ENCODE measurements at regions not wholly inside any gene's neighbourhood (a gene's known extent, or its start where the extent isn't known, plus 50 kb on each side); places are given as distances from the start of the nearest gene placed in this dataset.
"Not testable (repeated sequence)": the region's sequence is repeated elsewhere in the genome, so short reads cannot be mapped to it uniquely, and the experiment has no call there.

DNA sequence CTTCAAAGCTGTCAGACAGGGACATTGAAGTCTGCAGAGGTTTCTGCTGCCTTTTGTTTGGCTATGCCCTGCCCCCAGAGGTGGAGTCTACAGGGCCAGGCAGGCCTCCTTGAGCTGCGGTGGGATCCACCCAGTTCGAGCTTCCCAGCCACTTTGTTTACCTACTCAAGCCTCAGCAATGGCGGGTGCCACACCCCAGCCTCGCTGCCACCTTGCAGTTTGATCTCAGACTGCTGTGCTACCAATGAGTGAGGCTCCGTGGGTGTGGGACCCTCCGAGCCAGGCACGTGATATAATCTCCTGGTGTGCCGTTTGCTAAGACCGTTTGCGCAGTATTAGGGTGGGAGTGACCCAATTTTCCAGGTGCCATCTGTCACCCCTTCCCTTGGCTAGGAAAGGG lies 320.1 kb upstream of the STXBP6 start:
- intact Hi-C loops (cut with DNase I) = not testable (repeated sequence)

DNA sequence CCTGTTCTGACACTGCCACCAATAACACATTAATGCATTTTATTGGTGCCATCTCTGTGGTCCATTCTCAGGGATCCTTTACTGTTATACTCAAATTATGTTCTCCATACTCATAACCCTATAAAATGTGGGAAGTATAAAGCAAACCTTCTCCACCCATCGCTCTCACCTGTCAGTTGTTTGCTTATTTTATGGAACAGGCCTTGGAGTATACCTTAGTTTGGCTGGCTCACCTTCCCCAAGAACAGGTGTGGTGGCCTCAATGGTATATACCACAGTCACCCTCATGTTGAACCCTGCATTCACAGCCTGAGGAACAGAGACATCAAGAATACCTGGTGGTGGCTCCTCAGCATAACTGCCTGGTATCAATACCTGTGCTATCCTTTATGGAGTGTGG lies 308.4 kb upstream of the STXBP6 start:
- intact Hi-C loops (cut with DNase I) = no loop called here
- DNase-seq (ENCODE audit: low spot score) = no peak

More for the DNA sequence above, 320.1 kb upstream of the STXBP6 start:
- DNase-seq (ENCODE audit: low spot score) = peak; percentile 75

DNA sequence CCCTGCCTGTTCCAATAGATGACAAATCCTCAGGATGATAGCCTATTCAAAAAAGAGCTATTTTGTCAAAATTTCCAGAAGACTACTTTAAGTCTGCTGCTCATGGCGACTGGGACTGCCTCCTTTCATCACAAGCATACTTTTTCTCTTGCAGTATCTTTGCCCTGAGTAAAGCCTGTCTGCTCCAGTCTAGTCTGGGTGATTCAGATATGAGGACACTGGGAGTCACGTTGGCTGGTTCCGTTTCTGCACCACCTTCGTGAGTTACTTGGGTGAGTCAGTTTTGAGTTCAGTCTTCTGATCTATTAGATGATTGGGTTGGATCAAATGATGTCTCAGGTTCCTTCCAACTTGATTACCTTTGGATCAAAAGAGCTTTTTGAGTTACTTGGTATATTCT lies 301.3 kb upstream of the STXBP6 start:
- intact Hi-C loops (cut with DNase I) = loop anchor here in 1 of 2 donors (5.0 kb wide), 1 partner anchor 1866 kb away; no protein-coding TSS in a partner anchor
- DNase-seq (ENCODE audit: low spot score) = no peak

DNA sequence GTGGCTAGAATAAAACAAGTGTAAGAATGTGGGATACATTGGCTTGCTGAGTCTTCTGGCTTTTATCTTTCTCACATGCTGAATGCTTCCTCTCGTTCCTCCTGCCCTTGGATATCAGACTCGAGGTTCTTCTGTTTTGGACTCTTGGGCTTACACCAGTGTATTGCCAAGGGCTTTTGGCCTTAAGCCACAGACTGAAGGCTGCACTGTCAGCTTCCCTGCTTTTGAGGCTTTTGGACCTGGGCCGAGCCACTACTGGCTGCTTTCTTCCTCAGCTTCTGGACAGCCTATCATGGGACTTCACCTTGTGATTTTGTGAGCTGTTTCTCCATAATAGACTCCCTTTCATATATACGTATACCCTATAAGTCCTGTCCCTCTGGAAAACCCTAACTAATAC lies 300.9 kb upstream of the STXBP6 start:
- intact Hi-C loops (cut with DNase I) = loop anchor here in 1 of 2 donors (5.0 kb wide), 1 partner anchor 1866 kb away; no protein-coding TSS in a partner anchor
- DNase-seq (ENCODE audit: low spot score) = no peak

DNA sequence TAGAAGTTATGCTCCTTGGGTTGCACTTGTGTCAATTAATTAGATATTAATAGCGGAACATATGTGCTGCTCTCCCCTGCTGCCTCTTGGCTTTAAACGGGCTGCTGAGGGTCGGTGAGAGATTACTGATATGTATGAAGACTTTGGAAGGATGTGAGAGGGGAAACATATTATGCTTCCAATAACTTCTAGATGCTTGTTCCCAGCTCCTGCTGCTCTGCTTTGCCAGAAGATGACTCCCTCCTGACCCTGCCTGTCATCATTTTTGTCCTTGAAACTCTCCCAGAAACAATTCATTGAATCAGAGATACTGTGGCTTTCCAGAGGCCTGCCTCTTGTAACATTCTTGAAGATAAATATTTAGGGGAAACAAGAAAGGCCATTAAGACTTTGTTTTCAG lies 300.1 kb upstream of the STXBP6 start:
- intact Hi-C loops (cut with DNase I) = loop anchor here in 1 of 2 donors (5.0 kb wide), 1 partner anchor 1867 kb away; no protein-coding TSS in a partner anchor
- no peak for DNase-seq (ENCODE audit: low spot score)

DNA sequence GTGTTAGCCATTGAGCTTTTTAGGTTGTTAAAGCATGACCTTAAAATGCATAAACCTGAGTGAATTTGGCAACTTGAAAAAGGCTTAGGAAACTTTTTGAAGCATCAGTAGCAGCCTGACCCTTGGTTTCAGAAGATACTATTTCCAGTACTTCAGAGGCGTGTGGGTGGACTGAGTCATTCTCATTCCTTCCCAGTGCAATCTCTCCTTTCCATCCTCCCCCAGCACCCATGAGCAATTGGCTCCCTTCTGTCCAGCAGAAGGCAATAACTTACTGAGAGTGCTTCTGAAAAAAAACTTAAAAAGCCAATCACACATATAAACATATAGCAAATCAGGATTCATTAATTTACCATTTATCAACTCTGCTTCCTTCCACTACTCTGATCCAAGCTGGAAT lies 299.3 kb upstream of the STXBP6 start:
- DNase-seq (ENCODE audit: low spot score) = no peak
- intact Hi-C loops (cut with DNase I) = no loop called here

DNA sequence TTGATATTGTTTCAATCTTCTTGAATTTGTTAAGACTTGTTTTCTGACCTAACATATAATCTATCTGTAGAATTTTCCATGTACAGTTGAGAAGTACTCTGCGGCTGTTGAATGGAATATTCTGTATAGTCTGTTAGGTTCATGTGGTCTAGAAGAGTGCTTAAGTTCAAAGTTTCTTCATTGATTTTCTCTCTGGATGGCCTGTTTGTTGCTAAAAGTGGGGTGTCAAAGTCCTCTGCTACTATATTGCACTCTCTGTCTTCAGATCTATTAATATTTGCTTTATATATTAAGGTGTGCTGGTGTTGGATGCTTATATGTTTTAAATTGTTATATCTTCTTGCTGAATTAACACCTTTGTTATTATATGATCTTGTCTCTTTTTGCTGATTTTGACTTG lies 290.9 kb upstream of the STXBP6 start:
- intact Hi-C loops (cut with DNase I) = no loop called here
- no peak for DNase-seq (ENCODE audit: low spot score)

DNA sequence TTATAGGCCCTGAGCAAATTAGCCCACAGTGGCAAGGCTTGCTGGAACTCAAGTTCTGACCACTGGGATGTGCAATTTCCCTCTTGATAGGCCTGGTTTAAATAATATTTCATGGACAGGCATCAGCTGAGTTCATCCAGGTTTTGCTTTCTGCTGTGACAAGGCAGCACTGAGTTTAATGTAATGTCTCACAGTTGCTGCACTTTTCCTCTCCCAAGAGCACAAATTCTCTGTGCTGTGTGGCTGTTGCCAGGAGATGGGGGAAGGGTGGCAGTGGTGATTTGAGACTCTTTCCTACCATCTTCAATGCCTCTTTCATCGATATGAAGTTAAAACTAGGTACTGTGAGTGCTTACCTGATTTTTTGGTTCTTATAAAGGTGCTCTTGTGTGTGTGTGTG lies 272.8 kb upstream of the STXBP6 start:
- DNase-seq (ENCODE audit: low spot score) = no peak
- intact Hi-C loops (cut with DNase I) = no loop called here

DNA sequence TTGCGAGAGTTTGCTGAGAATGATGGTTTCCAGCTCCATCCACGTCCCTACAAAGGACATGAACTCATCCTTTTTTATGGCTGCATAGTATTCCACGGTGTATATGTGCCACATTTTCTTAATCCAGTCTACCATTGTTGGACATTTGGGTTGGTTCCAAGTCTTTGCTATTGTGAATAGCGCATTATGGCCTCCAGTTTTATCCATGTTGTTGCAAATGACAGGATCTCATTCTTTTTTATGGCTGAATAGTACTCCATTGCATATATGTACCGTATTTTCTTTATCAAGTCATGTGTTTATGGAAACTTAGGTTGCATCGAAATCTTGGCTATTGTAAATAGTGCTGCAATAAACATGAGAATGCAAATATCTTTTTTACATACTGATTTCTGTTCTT lies 266.1 kb upstream of the STXBP6 start:
- intact Hi-C loops (cut with DNase I); DNase-seq (ENCODE audit: low spot score): not testable (repeated sequence)

DNA sequence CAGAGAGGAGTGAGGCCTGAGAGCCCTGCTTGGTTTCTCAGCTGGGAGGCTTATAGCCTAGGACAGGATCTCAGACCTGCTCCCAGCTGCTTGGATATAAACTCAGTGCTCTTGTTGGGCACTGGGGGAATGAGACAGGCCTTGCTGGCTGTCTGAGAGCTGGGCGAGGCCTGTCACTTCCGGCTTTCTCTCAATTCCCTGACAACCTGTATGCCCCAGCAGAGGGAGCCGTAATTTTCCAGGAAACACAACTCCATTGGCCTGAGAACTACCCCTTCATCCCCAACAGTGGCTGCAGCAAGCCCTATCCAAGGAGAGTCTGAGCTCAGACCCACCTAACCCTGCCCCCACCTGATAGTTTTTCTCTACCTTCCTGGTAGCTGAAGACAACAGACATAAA lies 258.3 kb upstream of the STXBP6 start:
- no peak for DNase-seq (ENCODE audit: low spot score)
- intact Hi-C loops (cut with DNase I) = no loop called here

DNA sequence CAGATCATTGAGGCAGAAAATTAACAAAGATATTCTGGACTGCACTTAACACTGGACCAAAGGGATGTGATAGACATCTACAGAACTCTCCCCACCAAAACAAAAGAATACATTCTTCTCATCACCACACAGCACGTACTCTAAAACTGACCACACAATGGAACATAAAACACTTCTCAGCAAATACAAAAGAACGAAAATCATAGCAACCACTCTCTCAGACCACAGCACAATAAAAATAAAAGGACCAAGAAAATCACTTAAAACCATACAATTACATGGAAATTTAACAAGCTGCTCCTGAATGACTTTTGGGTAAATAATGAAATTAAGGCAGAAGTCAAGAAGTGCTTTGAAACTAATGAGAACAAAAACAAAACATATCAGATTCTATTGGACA lies 254.0 kb upstream of the STXBP6 start:
- DNase-seq (ENCODE audit: low spot score) = no peak
- intact Hi-C loops (cut with DNase I) = no loop called here

DNA sequence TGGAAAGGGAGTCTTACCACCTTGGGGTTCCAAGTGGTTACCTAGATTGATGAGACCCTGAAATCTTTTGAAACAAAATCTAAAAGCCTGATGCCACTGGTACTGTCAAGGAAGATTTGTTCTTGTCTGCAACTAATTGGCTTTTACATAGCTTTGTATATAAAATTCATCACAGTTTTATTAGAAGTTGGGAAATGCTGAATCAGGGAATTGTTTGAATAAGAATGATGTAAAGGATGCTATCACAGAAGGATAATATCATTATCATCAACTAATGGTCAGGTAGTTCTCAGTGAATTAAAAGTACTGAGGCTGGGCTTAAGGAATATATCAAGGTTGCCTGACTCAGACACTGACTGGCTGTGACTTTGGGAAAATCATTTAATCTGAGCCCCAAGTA lies 248.3 kb upstream of the STXBP6 start:
- intact Hi-C loops (cut with DNase I) = no loop called here
- no peak for DNase-seq (ENCODE audit: low spot score)

DNA sequence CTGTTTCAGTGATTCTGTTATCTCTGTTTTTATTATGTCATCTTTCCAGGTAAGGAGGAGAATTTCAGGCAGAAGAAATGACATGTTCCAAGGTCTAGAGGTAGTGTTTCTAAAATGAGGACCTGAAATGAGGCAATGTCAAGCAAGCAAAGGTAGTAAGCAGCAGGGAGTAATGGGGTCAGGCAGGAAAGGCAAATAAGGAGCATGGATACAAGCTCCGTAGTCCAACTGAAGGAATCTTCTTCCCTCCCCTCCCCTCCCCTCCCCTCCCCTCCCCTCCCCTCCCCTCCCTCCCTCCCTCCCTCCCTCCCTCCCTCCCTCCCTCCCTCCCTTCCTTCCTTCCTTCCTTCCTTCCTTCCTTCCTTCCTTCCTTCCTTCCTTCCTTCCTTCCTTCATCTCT lies 240.2 kb upstream of the STXBP6 start:
- intact Hi-C loops (cut with DNase I); DNase-seq (ENCODE audit: low spot score): not testable (repeated sequence)

DNA sequence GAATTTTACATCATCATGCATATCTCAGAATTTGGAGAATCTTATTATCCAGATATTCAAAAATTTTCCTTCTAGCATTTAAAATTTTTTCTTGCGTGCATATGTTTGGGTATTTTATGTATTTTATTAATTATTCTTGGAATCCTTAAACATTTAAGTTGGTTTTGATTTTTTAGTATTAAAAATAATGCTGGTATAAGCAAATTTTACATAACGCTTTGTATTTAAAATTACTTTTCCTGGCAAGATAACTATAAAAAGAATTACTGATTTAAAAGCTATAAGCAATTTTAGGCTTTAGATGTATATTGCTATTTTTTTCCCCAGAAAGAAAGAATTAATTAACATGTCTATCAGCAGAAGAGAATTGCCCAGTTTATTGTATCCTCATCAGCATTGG lies 224.6 kb upstream of the STXBP6 start:
- DNase-seq (ENCODE audit: low spot score) = no peak
- intact Hi-C loops (cut with DNase I) = no loop called here

DNA sequence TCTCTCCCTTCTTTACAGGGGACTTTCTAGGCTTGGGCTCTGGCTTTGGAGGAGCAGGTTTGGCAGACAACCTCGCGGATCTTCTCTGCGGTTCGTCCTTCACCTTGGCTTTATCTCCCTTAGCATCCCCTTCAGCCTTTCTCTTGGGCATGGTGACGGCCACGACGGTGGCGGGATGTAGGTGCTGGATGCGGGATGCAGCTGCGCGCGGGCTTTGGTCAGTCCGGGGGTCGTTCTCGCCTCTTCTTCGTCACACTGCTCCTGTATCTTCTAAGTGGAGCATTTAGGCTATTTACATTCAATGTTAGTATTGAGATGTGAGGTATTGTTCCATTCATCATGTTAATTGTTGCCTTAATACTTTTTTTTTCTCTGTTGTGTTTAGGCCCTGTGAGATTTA lies 217.2 kb upstream of the STXBP6 start:
- no peak for DNase-seq (ENCODE audit: low spot score)
- intact Hi-C loops (cut with DNase I) = no loop called here

DNA sequence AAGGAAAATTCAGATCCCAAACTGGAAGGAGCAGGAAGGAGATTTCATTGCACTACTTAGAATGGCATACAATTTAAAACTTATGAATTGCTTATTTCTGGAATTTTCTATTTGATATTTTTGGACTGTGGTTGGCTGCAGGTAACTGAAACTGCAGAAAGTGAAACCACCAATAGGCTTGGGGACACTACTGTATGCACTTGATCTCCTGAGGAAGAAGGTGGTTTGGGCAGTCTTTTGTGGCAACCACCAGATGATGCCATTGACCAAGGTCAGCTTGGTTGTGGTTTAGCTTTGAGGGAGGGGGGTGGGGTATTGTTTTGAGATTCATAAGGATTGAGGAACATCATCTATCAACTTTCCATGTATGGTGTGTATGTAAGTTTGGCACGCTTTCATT lies 209.5 kb upstream of the STXBP6 start:
- intact Hi-C loops (cut with DNase I) = no loop called here
- DNase-seq (ENCODE audit: low spot score) = no peak

DNA sequence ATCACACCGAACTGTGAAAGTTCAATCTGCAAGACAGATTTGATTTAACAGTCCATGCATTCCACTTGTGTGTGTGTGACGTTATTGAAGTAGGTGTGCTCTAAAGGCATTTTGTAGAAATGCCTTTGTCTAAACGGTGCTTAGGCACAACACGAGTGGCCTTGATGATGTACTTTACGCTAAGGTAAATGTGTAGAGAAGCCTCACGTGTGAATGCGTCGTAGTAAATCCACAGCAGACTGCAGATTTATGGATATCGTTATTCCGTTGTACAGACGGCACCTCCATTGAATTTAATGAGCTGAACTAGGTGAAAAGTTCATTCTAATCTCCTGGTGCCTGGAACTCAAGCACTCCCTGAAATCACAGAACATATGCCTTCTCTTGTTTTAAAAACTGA lies 202.8 kb upstream of the STXBP6 start:
- intact Hi-C loops (cut with DNase I) = no loop called here
- no peak for DNase-seq (ENCODE audit: low spot score)

DNA sequence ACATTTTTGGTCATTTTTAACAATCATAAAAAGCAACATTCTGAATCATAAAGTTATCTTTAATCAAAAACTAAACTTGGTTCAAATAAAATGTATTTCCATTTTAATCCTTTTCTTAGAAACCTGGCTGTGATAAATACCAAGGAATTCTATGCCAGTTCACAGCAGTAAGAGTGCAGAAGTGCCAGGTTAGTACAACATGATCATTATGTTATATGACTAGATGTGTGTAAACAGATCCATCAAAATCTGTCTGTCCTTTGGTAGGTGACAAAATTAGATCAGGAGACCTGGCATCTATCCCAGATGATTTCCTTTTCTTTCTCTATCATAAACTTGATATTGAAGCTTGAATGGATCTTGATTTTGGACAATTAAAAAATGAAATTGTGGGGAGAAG lies 200.6 kb upstream of the STXBP6 start:
- intact Hi-C loops (cut with DNase I) = no loop called here
- DNase-seq (ENCODE audit: low spot score) = no peak

DNA sequence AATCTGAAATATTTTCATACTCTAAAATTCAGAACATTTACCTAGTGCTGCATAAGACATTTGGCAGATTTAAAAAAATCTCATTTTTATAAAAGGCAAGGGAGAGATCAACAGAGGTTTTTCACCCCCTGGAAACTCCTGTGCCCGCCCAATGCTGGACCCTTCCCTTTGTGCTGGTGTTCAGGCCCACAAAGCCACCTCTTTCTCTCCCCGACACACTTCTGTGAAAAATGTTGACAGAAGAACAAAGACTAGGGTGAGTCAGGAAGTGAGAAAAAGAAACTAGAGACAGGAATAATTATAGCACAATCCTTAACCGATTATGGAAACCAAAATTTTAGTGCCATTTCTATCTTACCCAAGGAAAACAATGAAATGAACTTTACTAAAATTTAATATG lies 197.7 kb upstream of the STXBP6 start:
- intact Hi-C loops (cut with DNase I) = no loop called here
- no peak for DNase-seq (ENCODE audit: low spot score)

DNA sequence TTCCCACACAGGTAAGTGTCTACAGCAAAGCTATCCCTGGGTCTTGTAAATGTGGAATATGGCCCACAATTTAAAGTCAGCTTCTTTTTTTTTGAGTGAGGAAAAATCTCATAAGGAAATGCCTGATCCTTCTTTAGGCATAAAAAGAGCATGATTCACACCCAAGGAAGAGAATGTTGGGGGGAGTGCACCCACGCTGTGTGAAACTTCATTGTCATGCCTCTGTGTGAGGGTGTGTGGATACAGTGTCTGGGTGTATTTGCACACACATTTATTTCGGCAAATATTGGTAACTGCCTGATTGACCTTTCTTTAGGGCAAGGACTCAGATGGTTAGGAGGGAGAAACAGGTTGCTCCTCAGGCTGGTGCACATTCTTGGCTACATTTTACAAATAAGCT lies 196.8 kb upstream of the STXBP6 start:
- DNase-seq (ENCODE audit: low spot score) = no peak
- intact Hi-C loops (cut with DNase I) = no loop called here

DNA sequence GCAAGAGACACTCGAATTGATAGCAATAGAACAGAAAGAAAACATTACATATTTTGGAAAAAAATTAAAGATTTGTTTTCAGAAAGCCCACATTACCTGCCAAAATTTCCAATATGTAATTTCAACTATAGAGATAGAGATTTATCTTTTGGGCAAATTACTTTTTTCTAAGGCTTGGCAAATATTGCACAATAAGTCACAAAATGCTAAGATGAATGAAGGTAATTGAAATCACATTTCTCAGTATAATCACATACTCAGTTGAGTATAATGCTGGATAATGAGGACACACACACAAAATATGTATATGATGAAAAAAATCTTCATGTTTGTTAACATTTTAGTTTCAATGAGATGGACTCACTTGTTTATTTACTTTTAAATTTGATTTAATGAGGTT lies 189.2 kb upstream of the STXBP6 start:
- intact Hi-C loops (cut with DNase I) = no loop called here
- DNase-seq (ENCODE audit: low spot score) = no peak

DNA sequence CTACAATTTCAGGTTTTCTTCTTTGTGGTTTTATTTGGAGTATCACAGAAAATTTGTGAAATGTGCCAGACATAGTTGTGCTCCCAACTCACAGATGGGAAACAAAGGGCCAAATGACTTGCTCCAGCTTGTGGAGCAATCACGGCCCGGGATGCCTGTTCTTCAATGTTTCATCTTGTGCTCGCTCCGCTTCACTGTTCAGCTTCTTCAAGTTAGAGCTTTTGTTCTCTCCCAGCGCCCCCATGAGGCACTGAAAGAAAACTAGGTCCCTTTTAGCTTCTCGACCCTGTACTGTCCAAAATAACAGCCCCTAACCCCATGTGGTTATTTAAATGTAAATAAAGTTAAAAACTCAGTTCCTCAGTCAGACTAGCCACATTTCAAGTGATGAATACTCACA lies 187.9 kb upstream of the STXBP6 start:
- no peak for DNase-seq (ENCODE audit: low spot score)
- intact Hi-C loops (cut with DNase I) = no loop called here

Data from posterior vena cava (tissue), 2 donors.